Peyer's patch (tissue), 4 donors: ENCODE measurements at regions not wholly inside any gene's neighbourhood (a gene's known extent, or its start where the extent isn't known, plus 50 kb on each side); places are given as distances from the start of the nearest gene placed in this dataset.

Source experiments
- CTCF ChIP-seq, 6 experiments: fragments of 450-650 bp in 4 of 6; fragments of 200-600 bp in 2 of 6; sonication (generic) in 1 of 6; IDR thresholded peaks; one replicate each; pipeline ENCODE4 v1.5.1; 2017 to 2019; ENCODE audit warnings: antibody characterized with exemption in 6 of 6, mild to moderate bottlenecking in 3 of 6, moderate library complexity in 1 of 6
- POLR2A ChIP-seq, 2 donors: fragments of 450-650 bp; IDR thresholded peaks; one replicate each; pipeline ENCODE4 v1.5.1; 2017; ENCODE audit warnings: antibody characterized with exemption in 2 of 2, mild to moderate bottlenecking in 2 of 2, moderate library complexity in 2 of 2

GRCh38 chr4:71195924-71196323 lies 142.9 kb upstream of the SLC4A4 start:
- TF ChIP-seq POLR2A (IDR thresholded peaks at IDR 0.05) (no peak), CTCF (IDR thresholded peaks at IDR 0.05) (no peak)
